ENCODE measurements at regions not wholly inside any gene's neighbourhood (a gene's known extent, or its start where the extent isn't known, plus 50 kb on each side); places are given as distances from the start of the nearest gene placed in this dataset.
"Not testable (repeated sequence)": the region's sequence is repeated elsewhere in the genome, so short reads cannot be mapped to it uniquely, and the experiment has no call there.

GRCh38 chr3:144652573-144652972 lies 681.0 kb downstream of the DIPK2A start:
- no peak for DNase-seq

GRCh38 chr3:144655423-144655822 lies 683.8 kb downstream of the DIPK2A start:
- no peak for DNase-seq

GRCh38 chr3:144660186-144660585 lies 688.6 kb downstream of the DIPK2A start:
- no peak for DNase-seq

GRCh38 chr3:144662729-144663128 lies 691.1 kb downstream of the DIPK2A start:
- DNase-seq, result no peak

- DNase-seq, result no peak
These were observed 692.1 kb downstream of the DIPK2A start for GRCh38 chr3:144663456-144664436.

- no peak for DNase-seq
These were observed 694.0 kb downstream of the DIPK2A start for GRCh38 chr3:144665567-144666053.

GRCh38 chr3:144670571-144670970 lies 698.9 kb downstream of the DIPK2A start:
- DNase-seq, result no peak

GRCh38 chr3:144677103-144677502 lies 705.5 kb downstream of the DIPK2A start:
- no peak for DNase-seq

- DNase-seq, result no peak
These were observed 711.4 kb downstream of the DIPK2A start for GRCh38 chr3:144683065-144683464.

GRCh38 chr3:144687862-144688261 lies 716.2 kb downstream of the DIPK2A start:
- no peak for DNase-seq

- no peak for DNase-seq
These were observed 720.9 kb downstream of the DIPK2A start for GRCh38 chr3:144692488-144692887.

- no peak for DNase-seq
These were observed 736.8 kb downstream of the DIPK2A start for GRCh38 chr3:144708437-144708836.

- DNase-seq, result no peak
These were observed 765.7 kb downstream of the DIPK2A start for GRCh38 chr3:144737281-144737680.

GRCh38 chr3:144743225-144743668 lies 771.6 kb downstream of the DIPK2A start:
- no peak for DNase-seq

GRCh38 chr3:144744473-144744872 lies 772.9 kb downstream of the DIPK2A start:
- DNase-seq, result no peak

GRCh38 chr3:144746631-144747030 lies 775.0 kb downstream of the DIPK2A start:
- DNase-seq, result no peak

GRCh38 chr3:144749536-144750253 lies 778.1 kb downstream of the DIPK2A start:
- not testable (repeated sequence) for DNase-seq

GRCh38 chr3:144754076-144754783 lies 782.6 kb downstream of the DIPK2A start:
- no peak for DNase-seq

- DNase-seq, result no peak
These were observed 785.2 kb downstream of the DIPK2A start for GRCh38 chr3:144756704-144757440.

GRCh38 chr3:144760831-144761230 lies 789.2 kb downstream of the DIPK2A start:
- DNase-seq, result no peak

- no peak for DNase-seq
These were observed 790.5 kb downstream of the DIPK2A start for GRCh38 chr3:144762091-144762490.

GRCh38 chr3:144763878-144764454 lies 792.3 kb downstream of the DIPK2A start:
- DNase-seq, result no peak

All from SHP77 treated with DMSO at 0.1 percent for 48 hours (cell line).